HEK293 (cell line): ENCODE measurements at regions not wholly inside any gene's neighbourhood (a gene's known extent, or its start where the extent isn't known, plus 50 kb on each side); places are given as distances from the start of the nearest gene placed in this dataset.

Experiments
- EGR2 ChIP-seq: fragments of 450-650 bp; formaldehyde crosslinking; IDR thresholded peaks from 2 replicates; pipeline ENCODE4 v1.5.1; 2016; ENCODE audit warnings: low read depth, missing biosample characterization, missing genetic modification characterization
- HOXC10 ChIP-seq: sonication (generic); formaldehyde crosslinking; IDR thresholded peaks from 2 replicates; pipeline ENCODE4 v1.8.1; 2023; ENCODE audit warnings: mild to moderate bottlenecking, missing genetic modification reagents
- ZBTB21 ChIP-seq: fragments of 450-650 bp; formaldehyde crosslinking; IDR thresholded peaks from 2 replicates; pipeline ENCODE4 v1.5.1; 2017; ENCODE audit warnings: missing biosample characterization, missing genetic modification characterization
- ZNF341 ChIP-seq: fragments of 450-650 bp; formaldehyde crosslinking; IDR thresholded peaks from 2 replicates; pipeline ENCODE4; 2016; ENCODE audit warnings: low read depth, missing biosample characterization, missing genetic modification characterization
- ZNF416 ChIP-seq: fragments of 450-650 bp; formaldehyde crosslinking; IDR thresholded peaks from 2 replicates; pipeline ENCODE4 v1.5.1; 2016; ENCODE audit warnings: missing biosample characterization, missing genetic modification characterization
- ZNF747 ChIP-seq: fragments of 450-650 bp; formaldehyde crosslinking; IDR thresholded peaks from 2 replicates; pipeline ENCODE4 v1.5.1; 2016; ENCODE audit warnings: missing biosample characterization, missing genetic modification characterization
- TF ChIP-seq, protein P1 (sequence below): fragments of 450-650 bp; formaldehyde crosslinking; IDR thresholded peaks from 2 replicates; pipeline ENCODE4 v1.5.1; 2016; ENCODE audit warnings: missing biosample characterization, missing genetic modification characterization, low read depth
- TF ChIP-seq, protein P2 (sequence below): fragments of 450-650 bp; formaldehyde crosslinking; IDR thresholded peaks from 2 replicates; pipeline ENCODE4 v1.5.1; 2016; ENCODE audit warnings: missing biosample characterization, missing genetic modification characterization
- TF ChIP-seq, protein P3 (sequence below): fragments of 450-650 bp; formaldehyde crosslinking; IDR thresholded peaks from 2 replicates; pipeline ENCODE4 v1.5.1; 2016; ENCODE audit warnings: missing biosample characterization, missing genetic modification characterization
- TF ChIP-seq, protein P4 (sequence below): fragments of 450-650 bp; formaldehyde crosslinking; IDR thresholded peaks from 2 replicates; pipeline ENCODE4 v1.5.1; 2016; ENCODE audit warnings: missing biosample characterization, missing genetic modification characterization

DNA sequence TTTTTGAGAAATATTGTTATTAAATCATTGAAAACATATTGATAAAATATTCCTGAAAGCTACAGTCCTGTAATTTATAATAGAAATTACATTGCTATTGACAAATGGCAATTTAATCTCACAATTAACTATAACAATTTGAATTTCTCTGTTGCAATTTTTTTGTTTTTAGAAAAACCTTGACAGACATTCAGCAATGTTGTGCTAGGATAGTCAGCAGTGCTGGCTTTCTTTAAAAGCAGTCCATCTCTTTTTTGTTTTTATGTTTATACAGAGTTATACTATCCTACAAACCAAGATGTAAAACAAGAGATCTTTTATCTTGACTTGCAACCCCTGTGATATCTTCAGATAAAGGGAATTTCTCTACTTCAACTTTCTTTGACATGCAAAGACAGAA is 93.1 kb downstream of the TUSC7 start:
- TF ChIP-seq, protein P1, sequence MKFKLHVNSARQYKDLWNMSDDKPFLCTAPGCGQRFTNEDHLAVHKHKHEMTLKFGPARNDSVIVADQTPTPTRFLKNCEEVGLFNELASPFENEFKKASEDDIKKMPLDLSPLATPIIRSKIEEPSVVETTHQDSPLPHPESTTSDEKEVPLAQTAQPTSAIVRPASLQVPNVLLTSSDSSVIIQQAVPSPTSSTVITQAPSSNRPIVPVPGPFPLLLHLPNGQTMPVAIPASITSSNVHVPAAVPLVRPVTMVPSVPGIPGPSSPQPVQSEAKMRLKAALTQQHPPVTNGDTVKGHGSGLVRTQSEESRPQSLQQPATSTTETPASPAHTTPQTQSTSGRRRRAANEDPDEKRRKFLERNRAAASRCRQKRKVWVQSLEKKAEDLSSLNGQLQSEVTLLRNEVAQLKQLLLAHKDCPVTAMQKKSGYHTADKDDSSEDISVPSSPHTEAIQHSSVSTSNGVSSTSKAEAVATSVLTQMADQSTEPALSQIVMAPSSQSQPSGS (tag by site-specific recombination), result no peak
- TF ChIP-seq HOXC10 (CRISPR knock-in tag) (no peak), ZNF747 (tag by site-specific recombination) (no peak), ZNF341 (no peak), ZBTB21 (tag by site-specific recombination) (no peak), EGR2 (tag by site-specific recombination) (no peak), ZNF416 (tag by site-specific recombination) (no peak)
- TF ChIP-seq, protein P2, sequence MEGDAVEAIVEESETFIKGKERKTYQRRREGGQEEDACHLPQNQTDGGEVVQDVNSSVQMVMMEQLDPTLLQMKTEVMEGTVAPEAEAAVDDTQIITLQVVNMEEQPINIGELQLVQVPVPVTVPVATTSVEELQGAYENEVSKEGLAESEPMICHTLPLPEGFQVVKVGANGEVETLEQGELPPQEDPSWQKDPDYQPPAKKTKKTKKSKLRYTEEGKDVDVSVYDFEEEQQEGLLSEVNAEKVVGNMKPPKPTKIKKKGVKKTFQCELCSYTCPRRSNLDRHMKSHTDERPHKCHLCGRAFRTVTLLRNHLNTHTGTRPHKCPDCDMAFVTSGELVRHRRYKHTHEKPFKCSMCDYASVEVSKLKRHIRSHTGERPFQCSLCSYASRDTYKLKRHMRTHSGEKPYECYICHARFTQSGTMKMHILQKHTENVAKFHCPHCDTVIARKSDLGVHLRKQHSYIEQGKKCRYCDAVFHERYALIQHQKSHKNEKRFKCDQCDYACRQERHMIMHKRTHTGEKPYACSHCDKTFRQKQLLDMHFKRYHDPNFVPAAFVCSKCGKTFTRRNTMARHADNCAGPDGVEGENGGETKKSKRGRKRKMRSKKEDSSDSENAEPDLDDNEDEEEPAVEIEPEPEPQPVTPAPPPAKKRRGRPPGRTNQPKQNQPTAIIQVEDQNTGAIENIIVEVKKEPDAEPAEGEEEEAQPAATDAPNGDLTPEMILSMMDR (tag by site-specific recombination), result no peak
- TF ChIP-seq, protein P3, sequence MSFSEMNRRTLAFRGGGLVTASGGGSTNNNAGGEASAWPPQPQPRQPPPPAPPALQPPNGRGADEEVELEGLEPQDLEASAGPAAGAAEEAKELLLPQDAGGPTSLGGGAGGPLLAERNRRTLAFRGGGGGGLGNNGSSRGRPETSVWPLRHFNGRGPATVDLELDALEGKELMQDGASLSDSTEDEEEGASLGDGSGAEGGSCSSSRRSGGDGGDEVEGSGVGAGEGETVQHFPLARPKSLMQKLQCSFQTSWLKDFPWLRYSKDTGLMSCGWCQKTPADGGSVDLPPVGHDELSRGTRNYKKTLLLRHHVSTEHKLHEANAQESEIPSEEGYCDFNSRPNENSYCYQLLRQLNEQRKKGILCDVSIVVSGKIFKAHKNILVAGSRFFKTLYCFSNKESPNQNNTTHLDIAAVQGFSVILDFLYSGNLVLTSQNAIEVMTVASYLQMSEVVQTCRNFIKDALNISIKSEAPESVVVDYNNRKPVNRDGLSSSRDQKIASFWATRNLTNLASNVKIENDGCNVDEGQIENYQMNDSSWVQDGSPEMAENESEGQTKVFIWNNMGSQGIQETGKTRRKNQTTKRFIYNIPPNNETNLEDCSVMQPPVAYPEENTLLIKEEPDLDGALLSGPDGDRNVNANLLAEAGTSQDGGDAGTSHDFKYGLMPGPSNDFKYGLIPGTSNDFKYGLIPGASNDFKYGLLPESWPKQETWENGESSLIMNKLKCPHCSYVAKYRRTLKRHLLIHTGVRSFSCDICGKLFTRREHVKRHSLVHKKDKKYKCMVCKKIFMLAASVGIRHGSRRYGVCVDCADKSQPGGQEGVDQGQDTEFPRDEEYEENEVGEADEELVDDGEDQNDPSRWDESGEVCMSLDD (tag by site-specific recombination), result no peak
- TF ChIP-seq, protein P4, sequence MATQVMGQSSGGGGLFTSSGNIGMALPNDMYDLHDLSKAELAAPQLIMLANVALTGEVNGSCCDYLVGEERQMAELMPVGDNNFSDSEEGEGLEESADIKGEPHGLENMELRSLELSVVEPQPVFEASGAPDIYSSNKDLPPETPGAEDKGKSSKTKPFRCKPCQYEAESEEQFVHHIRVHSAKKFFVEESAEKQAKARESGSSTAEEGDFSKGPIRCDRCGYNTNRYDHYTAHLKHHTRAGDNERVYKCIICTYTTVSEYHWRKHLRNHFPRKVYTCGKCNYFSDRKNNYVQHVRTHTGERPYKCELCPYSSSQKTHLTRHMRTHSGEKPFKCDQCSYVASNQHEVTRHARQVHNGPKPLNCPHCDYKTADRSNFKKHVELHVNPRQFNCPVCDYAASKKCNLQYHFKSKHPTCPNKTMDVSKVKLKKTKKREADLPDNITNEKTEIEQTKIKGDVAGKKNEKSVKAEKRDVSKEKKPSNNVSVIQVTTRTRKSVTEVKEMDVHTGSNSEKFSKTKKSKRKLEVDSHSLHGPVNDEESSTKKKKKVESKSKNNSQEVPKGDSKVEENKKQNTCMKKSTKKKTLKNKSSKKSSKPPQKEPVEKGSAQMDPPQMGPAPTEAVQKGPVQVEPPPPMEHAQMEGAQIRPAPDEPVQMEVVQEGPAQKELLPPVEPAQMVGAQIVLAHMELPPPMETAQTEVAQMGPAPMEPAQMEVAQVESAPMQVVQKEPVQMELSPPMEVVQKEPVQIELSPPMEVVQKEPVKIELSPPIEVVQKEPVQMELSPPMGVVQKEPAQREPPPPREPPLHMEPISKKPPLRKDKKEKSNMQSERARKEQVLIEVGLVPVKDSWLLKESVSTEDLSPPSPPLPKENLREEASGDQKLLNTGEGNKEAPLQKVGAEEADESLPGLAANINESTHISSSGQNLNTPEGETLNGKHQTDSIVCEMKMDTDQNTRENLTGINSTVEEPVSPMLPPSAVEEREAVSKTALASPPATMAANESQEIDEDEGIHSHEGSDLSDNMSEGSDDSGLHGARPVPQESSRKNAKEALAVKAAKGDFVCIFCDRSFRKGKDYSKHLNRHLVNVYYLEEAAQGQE (tag by site-specific recombination), result no peak
